OCI-LY7 (cell line): ENCODE measurements at regions not wholly inside any gene's neighbourhood (a gene's known extent, or its start where the extent isn't known, plus 50 kb on each side); places are given as distances from the start of the nearest gene placed in this dataset.

Experiments used
- CTCF ChIP-seq: fragments of 200-600 bp; sonication (generic); conservative IDR thresholded peaks from 2 replicates; pipeline ENCODE4 v1.5.1; 2014; ENCODE audit warnings: mild to moderate bottlenecking, antibody characterized with exemption, low read length, moderate library complexity, mixed read lengths
- EZH2phosphoT487 ChIP-seq: fragments of 200-600 bp; sonication (generic); IDR thresholded peaks from 2 replicates; pipeline ENCODE4 v1.6.1; 2018; ENCODE audit warnings: low read depth, borderline replicate concordance, mild to moderate bottlenecking, mixed run types, antibody characterized with exemption, low read length, moderate library complexity, mixed read lengths

- TF ChIP-seq CTCF (no peak), EZH2phosphoT487 (no peak)
Measured at GRCh38 chr7:82665966-82666507, 222.5 kb upstream of the CACNA2D1 start.
